Loucy (cell line): ENCODE measurements at regions not wholly inside any gene's neighbourhood (a gene's known extent, or its start where the extent isn't known, plus 50 kb on each side); places are given as distances from the start of the nearest gene placed in this dataset.

ENCODE experiments used
- EZH2phosphoT487 ChIP-seq: fragments of 200-600 bp; IDR thresholded peaks from 2 replicates; pipeline ENCODE4 v1.6.1; 2018; ENCODE audit warnings: antibody characterized with exemption, mild to moderate bottlenecking, moderate library complexity, borderline replicate concordance
- TF ChIP-seq, protein P1 (sequence below): fragments of 200-600 bp; sonication (generic); conservative IDR thresholded peaks from 2 replicates; pipeline ENCODE4 v1.5.1; 2014; ENCODE audit warnings: mild to moderate bottlenecking, antibody characterized with exemption, low read length

DNA sequence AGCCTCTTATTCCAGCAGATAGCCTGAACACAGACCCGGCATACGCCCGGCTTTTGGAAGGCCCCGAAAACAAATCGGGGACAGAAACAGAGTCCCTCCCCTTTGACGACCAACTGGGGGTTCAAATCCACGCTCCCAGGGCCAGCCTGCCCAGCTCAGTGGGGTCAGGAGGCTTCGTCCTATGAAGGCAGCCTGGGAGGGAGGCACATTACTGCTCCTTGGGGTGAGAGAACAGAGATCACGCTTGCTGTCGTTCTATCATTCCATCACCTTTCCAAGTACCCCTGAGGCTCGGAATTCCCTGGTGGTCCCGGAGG lies 208.8 kb upstream of the SALL3 start:
- TF ChIP-seq, protein P1, sequence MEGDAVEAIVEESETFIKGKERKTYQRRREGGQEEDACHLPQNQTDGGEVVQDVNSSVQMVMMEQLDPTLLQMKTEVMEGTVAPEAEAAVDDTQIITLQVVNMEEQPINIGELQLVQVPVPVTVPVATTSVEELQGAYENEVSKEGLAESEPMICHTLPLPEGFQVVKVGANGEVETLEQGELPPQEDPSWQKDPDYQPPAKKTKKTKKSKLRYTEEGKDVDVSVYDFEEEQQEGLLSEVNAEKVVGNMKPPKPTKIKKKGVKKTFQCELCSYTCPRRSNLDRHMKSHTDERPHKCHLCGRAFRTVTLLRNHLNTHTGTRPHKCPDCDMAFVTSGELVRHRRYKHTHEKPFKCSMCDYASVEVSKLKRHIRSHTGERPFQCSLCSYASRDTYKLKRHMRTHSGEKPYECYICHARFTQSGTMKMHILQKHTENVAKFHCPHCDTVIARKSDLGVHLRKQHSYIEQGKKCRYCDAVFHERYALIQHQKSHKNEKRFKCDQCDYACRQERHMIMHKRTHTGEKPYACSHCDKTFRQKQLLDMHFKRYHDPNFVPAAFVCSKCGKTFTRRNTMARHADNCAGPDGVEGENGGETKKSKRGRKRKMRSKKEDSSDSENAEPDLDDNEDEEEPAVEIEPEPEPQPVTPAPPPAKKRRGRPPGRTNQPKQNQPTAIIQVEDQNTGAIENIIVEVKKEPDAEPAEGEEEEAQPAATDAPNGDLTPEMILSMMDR = no peak
- no peak for TF ChIP-seq EZH2phosphoT487
